ENCODE measurements at regions not wholly inside any gene's neighbourhood (a gene's known extent, or its start where the extent isn't known, plus 50 kb on each side); places are given as distances from the start of the nearest gene placed in this dataset.
A peak's percentile ranks its signal among the peaks of the same experiment; 100 is the strongest.
"Not testable (repeated sequence)": the region's sequence is repeated elsewhere in the genome, so short reads cannot be mapped to it uniquely, and the experiment has no call there.

- TF ChIP-seq MXI1 (IDR thresholded peaks at IDR 0.05; ENCODE audit: low read depth, low read length): peak; percentile 43; the same call in 1 of the 2 replicates
- peak; percentile 42; the same call in 1 of the 2 replicates for TF ChIP-seq GATA2 (CRISPR knock-in tag; IDR thresholded peaks at IDR 0.05)
- TF ChIP-seq USF2 (IDR thresholded peaks at IDR 0.05; ENCODE audit: borderline replicate concordance, low read depth, low read length): no peak
- TF ChIP-seq TCF12 (IDR thresholded peaks at IDR 0.05): no peak
- no peak for TF ChIP-seq SIN3A (IDR thresholded peaks at IDR 0.05; ENCODE audit: borderline replicate concordance, low read depth, low read length)
- no peak for TF ChIP-seq NRF1 (IDR thresholded peaks at IDR 0.05; ENCODE audit: low read depth, low read length)
- TF ChIP-seq FOXJ3 (CRISPR knock-in tag; IDR thresholded peaks at IDR 0.05): peak; percentile 66
- no peak for TF ChIP-seq YY1 (IDR thresholded peaks at IDR 0.05; ENCODE audit: low read depth)
- TF ChIP-seq TEAD4 (IDR thresholded peaks at IDR 0.05; ENCODE audit: borderline replicate concordance, insufficient read depth): no peak
- peak; percentile 34 for TF ChIP-seq RAD21 (IDR thresholded peaks at IDR 0.05; ENCODE audit: low read length)
- no peak for TF ChIP-seq RFX5 (IDR thresholded peaks at IDR 0.05; ENCODE audit: low read length)
- peak; percentile 3; the same call in 1 of the 2 replicates for TF ChIP-seq SMC3 (IDR thresholded peaks at IDR 0.05; ENCODE audit: low read depth, low read length)
Observed at GRCh38 chr6:43926634-43927531, 156.9 kb downstream of the VEGFA start (continued).

- peaks cover 40 to 70% of the 10 kb centered on the region in 2 experiments for H3K4me1 ChIP-seq (ENCODE audit: control insufficient read depth in 1 of 2, insufficient read depth in 2 of 2, low read depth in 1 of 2, low read length in 1 of 2)
- ChIA-PET CTCF (interaction anchor here (1.0 to 4.5 kb wide), 9 partner anchors 11 to 258 kb away, joined by 3 to 26 read pairs (median 9); no protein-coding TSS in a partner anchor), POLR2A (interaction anchor here (0.6 to 4.1 kb wide), 13 partner anchors 11 to 154 kb away, joined by 3 to 30 read pairs (median 4); no protein-coding TSS in a partner anchor)
- H2AFZ ChIP-seq (ENCODE audit: low read depth); H3K27me3 ChIP-seq (ENCODE audit: insufficient read depth); DNase-seq; H3K4me3 ChIP-seq (ENCODE audit: low read depth in 2 of 2, low read length in 1 of 2); H4K20me1 ChIP-seq (ENCODE audit: insufficient read depth); H3K9me3 ChIP-seq; H3K9ac ChIP-seq; H3K9me2 ChIP-seq; H3K79me2 ChIP-seq (ENCODE audit: insufficient read depth); H3K36me3 ChIP-seq (replicated peaks in 1 of 2; ENCODE audit: control insufficient read depth in 1 of 2, insufficient read depth in 2 of 2, low read length in 1 of 2); H3F3A ChIP-seq (replicated peaks; ENCODE audit: insufficient read depth); H3K4me2 ChIP-seq: not testable (repeated sequence)
- peak overlapping the region in 1 of 2 experiments; percentile 98; a peak in 2 of 4 replicates for H3K27ac ChIP-seq (ENCODE audit: low read depth in 2 of 2, low read length in 1 of 2)
- 97% methylated on average over 7 of the region's 7 CpGs for WGBS (ENCODE audit: low lambda C conversion rate)
Observed at GRCh38 chr6:43925636-43926139, 155.7 kb downstream of the VEGFA start.

GRCh38 chr6:43924222-43924702, 154.3 kb downstream of the VEGFA start:
- no peaks in the 10 kb centered on the region for H4K20me1 ChIP-seq (ENCODE audit: insufficient read depth)
- H3K4me3 ChIP-seq (ENCODE audit: low read depth in 2 of 2, low read length in 1 of 2): no peak overlapping the region
- 68% methylated on average over 6 of the region's 12 CpGs for WGBS (ENCODE audit: low lambda C conversion rate)
- no peaks in the 10 kb centered on the region for H3K9me2 ChIP-seq
- peaks cover 40 to 62% of the 10 kb centered on the region in 2 experiments for H3K4me1 ChIP-seq (ENCODE audit: control insufficient read depth in 1 of 2, insufficient read depth in 2 of 2, low read depth in 1 of 2, low read length in 1 of 2)
- no peaks in the 10 kb centered on the region for H3K27me3 ChIP-seq (ENCODE audit: insufficient read depth)
- TF ChIP-seq CTCF (IDR thresholded peaks at IDR 0.05) (no peak), SMC3 (IDR thresholded peaks at IDR 0.05; ENCODE audit: low read depth, low read length) (no peak), YY1 (IDR thresholded peaks at IDR 0.05; ENCODE audit: low read depth) (no peak), RAD21 (IDR thresholded peaks at IDR 0.05; ENCODE audit: low read length) (no peak), FOSL2 (IDR thresholded peaks at IDR 0.05; ENCODE audit: borderline replicate concordance, low read depth) (no peak), MAX (IDR thresholded peaks at IDR 0.05; ENCODE audit: low read depth) (no peak), TEAD4 (IDR thresholded peaks at IDR 0.05; ENCODE audit: borderline replicate concordance, insufficient read depth) (no peak)
- CTCF ChIA-PET: interaction anchor here (0.7 to 4.5 kb wide), 10 partner anchors 9 to 155 kb away, joined by 3 to 26 read pairs (median 5); no protein-coding TSS in a partner anchor
- DNase-seq: peak; percentile 47
- peak overlapping the region; percentile 17 to 68; a peak in 2 of 4 replicates for H3K27ac ChIP-seq (ENCODE audit: low read depth in 2 of 2, low read length in 1 of 2)
- no peaks in the 10 kb centered on the region for H3K79me2 ChIP-seq (ENCODE audit: insufficient read depth)
- no peaks in the 10 kb centered on the region for H3K36me3 ChIP-seq (replicated peaks in 1 of 2; ENCODE audit: control insufficient read depth in 1 of 2, insufficient read depth in 2 of 2, low read length in 1 of 2)
- no peaks in the 10 kb centered on the region for H3F3A ChIP-seq (replicated peaks; ENCODE audit: insufficient read depth)
- peak overlapping the region; percentile 30; the same call in 1 of the 2 replicates for H3K4me2 ChIP-seq
- no peak overlapping the region for H2AFZ ChIP-seq (ENCODE audit: low read depth)
- no peak overlapping the region for H3K9ac ChIP-seq
- POLR2A ChIA-PET: interaction anchor here (0.9 to 3.1 kb wide), 5 partner anchors 11 to 126 kb away, joined by 3 to 19 read pairs (median 5); no protein-coding TSS in a partner anchor
- H3K9me3 ChIP-seq: no peaks in the 10 kb centered on the region

Measured in SK-N-SH (cell line).